ENCODE measurements at regions not wholly inside any gene's neighbourhood (a gene's known extent, or its start where the extent isn't known, plus 50 kb on each side); places are given as distances from the start of the nearest gene placed in this dataset.
"Not testable (repeated sequence)": the region's sequence is repeated elsewhere in the genome, so short reads cannot be mapped to it uniquely, and the experiment has no call there.

DNA sequence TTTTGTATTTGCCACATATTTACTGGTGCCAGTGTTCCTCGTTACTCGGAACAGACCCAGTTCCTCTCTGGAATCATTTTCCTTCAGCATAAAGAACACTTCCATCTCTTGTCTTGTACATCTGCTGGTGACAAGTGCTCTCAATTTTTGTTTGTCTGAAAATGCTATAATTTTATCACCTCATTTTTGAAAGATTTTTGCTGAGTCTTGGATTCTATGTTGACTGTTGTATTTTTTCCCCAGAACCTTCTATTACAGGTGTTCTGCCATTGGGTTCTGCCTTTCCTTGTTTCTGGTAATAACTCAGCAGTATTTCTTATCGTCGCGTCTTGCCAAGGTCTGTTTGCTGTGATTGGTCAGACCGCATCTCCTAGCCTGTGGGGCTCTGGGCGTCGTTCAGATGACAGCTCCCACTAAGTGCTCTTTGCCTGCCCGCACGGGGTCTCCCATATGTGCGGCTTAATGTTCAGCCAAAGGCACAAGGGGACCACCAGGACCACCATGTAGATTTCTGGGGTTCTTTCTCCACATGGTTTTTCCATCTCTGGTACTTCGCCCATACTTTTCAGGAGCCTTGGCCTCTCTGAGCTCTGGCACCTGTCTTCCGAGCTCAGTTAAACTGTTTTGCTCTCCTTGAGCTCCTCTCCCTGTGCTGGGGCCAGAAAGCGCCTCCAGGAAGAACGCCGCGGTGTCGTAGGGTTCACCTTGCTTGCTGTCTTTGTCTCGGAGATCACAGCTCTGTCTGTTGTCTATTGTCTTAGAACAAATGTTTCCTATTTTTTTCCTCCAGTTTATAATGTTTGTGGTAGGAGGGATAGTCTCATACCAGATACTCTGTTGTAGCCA, 80.0 kb downstream of the METRNL start:
- DNase-seq (ENCODE audit: low spot score), result no peak

GRCh38 chr17:83160443-83161297, 81.3 kb downstream of the METRNL start:
- DNase-seq (ENCODE audit: low spot score), result no peak

GRCh38 chr17:83161298-83162034, 82.1 kb downstream of the METRNL start:
- no peak for DNase-seq (ENCODE audit: low spot score)

- no peak for DNase-seq (ENCODE audit: low spot score)
Measured at GRCh38 chr17:83162035-83162745, 82.8 kb downstream of the METRNL start.

DNA sequence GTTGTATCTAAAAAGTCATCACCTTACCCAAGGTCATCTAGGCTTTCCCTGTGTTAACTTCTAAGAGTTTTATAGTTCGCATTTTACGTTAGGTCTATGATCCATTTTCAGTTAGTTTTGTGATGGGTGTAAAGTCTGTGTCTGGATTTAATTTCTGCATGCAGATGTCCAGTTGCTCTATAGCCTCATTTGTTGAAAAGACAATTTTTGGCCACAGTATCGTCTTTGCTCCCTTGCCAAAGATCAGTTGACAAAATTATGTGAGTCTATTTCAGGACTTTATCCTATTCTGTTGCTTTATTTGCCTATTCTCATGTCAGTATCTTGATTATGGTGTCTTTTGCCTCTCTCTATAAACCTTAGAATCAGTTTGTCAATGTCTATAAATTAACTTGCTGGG, 85.1 kb downstream of the METRNL start:
- no peak for DNase-seq (ENCODE audit: low spot score)

- no peak for DNase-seq (ENCODE audit: low spot score)
Measured at GRCh38 chr17:83170571-83171260, 91.3 kb downstream of the METRNL start.

GRCh38 chr17:83171661-83172060, 92.3 kb downstream of the METRNL start:
- DNase-seq (ENCODE audit: low spot score), result no peak

- not testable (repeated sequence) for DNase-seq (ENCODE audit: low spot score)
Measured at GRCh38 chr17:83172099-83172498, 92.7 kb downstream of the METRNL start.

GRCh38 chr17:83172646-83173045, 93.2 kb downstream of the METRNL start:
- DNase-seq (ENCODE audit: low spot score), result not testable (repeated sequence)

DNA sequence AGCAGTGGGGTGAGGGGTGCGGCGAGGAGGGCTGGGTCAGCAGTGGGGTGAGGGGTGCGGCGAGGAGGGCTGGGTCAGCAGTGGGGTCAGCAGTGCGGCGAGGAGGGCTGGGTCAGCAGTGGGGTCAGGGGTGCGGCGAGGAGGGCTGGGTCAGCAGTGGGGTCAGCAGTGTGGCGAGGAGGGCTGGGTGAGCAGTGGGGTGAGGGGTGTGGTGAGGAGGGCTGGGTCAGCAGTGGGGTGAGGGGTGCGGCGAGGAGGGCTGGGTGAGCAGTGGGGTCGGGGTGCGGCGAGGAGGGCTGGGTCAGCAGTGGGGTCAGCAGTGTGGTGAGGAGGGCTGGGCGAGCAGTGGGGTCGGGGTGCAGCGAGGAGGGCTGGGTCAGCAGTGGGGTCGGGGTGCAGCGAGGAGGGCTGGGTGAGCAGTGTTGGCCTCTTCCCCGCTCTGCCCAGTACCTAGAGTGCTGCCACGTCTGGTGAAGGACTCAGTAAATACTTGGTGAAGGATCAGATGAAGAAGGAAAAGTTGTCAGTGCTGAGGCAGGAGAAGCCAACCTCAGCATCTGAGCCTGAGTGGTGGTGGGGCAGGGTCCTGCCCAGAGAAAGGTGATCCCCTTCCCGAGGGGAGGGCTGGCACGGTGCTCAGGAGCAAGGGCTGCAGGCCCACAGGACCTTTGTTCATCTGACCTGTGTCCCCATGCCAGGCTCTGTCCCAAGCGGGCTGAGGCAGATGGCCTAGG, 93.9 kb downstream of the METRNL start:
- DNase-seq (ENCODE audit: low spot score), result not testable (repeated sequence)

GRCh38 chr17:83173914-83174361, 94.5 kb downstream of the METRNL start:
- no peak for DNase-seq (ENCODE audit: low spot score)

DNA sequence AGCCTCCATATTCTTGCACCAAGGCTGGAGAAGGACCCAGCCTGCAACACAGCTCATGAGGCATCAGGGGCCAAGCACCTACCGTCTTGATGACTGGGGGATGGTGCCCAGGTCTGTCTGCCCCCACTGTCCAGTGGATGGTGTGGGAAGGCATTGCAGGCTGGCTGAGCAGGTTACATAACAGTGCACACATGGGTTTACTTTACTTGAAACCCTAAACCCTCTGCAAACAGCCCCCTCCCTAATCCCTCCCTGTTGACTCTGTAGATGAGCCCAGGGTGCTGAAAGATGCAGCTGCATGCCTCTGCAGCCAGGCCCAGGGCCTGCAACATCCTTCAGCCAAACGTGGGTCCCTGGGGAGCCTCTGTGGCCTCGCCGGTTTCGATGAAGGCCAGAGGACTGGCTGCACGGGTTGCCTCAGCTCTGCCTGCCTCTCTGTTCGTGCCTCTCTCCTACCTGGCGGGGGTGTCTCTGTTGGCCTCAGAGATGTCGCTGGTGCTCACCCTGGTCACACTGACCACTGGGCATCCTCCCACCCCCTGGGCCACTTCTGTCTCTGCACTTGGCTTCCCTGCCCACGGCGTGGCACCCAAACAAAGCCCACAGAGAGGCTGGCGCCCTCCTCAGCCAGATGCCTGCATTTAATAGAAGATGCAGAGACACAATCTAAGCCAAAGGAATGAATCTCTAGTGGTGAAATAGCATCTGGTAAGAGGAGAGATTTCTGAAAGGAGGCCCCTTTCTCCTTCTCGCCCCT, 95.1 kb downstream of the METRNL start:
- no peak for DNase-seq (ENCODE audit: low spot score)

DNA sequence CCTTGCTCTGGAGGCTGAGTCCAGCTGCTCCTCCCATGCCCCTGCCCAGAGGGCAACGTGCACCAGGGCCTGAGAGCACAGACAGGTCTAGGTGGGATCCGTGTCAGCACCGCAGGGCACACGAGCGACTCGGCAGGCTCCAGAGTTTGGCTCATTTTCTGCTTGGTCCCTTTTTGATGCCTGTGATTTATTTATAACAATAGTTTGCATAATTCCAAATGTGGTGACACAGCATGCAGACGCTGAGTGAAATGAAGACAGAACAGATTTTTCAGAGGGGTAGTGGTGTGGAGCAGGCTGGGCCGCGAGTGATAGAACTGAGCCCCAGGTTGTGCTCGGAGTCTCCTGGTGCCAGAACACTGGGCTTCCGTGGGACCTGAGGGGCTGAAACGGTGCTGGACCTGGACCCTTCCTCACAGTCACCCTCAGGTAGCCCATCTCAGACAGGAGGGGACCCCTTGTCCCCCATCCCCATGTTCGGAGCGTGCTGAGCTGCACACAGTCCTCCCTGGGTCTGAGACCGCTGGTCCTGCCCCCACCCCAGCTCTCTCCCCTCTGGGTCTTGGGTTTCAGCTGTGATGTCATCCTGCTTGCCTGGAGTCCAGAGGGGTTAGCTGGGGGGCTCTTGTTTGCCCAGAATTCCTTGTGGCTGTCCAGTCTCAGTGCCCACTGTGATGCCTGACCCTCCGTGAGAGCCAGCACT, 95.9 kb downstream of the METRNL start:
- no peak for DNase-seq (ENCODE audit: low spot score)

GRCh38 chr17:83175822-83176622, 96.6 kb downstream of the METRNL start:
- no peak for DNase-seq (ENCODE audit: low spot score)

DNA sequence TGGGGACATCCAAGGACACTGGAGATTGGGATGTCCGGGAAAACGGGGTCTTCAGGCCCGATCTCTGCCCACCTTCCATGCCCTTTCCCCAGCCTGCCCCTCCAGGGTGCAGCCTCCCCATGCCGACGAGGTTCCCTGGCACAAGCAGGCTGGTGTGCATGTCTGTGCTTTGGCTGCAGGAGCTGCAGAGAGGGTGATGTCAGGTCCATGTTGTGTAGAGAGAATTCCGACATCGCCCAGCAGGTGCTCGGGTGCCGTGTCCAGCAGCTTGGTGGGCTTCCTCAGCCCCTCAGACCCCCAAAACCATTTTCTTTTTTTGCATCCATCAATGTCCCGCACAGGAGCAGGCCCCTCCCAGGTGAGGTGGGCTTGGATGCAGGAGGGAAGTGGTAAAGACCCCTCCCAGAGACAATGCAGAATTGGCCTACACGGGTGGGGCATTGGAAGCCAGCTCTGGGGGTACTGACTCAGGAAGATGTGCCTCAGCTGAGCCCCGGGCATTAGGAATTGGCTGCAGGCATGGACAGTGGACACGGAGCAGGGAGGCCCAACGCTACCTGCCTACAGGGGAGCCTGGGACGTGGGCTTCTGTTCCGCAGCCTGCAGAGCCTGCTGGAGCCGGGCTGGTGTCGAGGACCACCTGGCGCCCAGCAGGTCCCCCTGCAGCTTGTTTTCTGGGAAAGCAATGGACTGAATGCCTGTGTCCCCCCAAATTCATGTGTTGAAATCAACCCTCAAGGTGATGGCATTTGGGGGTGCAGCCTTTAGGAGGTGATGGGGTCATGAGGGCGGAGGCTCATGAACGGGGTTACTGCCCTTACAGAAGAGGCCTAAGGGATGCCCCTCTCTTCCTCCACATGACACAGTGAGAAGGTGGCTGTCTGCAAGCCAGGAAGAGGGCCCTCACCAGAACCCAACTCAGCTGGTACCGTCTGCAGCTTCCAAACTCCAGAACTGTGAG, 97.5 kb downstream of the METRNL start:
- DNase-seq (ENCODE audit: low spot score), result no peak

DNA sequence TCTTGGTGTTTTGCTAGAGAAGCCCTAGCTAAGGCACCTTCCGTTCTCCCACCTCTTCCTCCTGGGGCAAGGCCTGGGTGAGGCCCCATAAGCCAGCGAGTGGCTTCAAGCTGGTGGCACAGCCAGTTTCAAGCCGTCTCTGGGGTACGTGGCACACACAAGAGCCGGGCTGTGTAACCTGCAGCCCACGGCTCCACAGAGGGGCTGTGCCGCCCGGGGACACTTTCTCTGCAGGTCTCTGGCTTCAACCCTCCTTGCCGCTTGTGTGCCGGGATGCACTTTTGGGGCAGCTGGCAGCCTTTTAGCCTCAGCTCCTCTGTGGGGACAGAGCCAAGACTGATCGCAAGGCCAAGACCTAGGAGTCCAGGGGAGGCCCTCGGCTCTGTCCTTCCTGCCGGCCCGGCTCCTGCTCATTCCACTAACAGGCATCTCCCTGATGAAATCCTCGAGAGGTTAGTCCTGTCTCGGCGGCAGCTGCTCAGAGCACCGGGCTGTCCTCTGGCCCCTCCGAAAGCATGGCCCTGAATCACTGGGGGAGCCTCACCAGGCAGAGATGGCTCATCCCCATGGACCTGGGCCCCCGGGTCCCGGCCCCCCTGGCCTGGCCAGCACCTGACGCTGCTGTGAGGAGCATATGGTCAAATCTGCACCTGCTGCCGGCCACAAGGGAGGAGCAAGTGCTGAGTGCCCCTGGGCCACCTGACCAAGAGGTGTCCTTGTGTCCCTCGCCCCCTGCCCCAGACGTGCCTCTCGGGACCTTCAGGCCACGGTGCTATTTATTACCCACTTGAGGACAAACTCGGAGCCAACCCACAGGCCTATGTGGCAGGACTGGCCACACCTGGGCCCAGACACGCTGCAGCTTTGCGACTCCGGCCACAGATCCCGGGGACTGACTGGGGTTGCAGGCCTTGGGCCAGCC, 98.5 kb downstream of the METRNL start:
- no peak for DNase-seq (ENCODE audit: low spot score)

Data from CD4-positive, alpha-beta T cell treated with Interleukin-6 at 100 ng/mL for 8 hours (primary cell).